Kidney epithelial cell (primary cell): ENCODE measurements at regions not wholly inside any gene's neighbourhood (a gene's known extent, or its start where the extent isn't known, plus 50 kb on each side); places are given as distances from the start of the nearest gene placed in this dataset.
"Not testable (repeated sequence)": the region's sequence is repeated elsewhere in the genome, so short reads cannot be mapped to it uniquely, and the experiment has no call there.

Source experiments
- DNase-seq: peaks from one replicate; pipeline ENCODE4 v3.0.0-alpha.2; 2010; ENCODE audit warnings: low read depth
- H3K27me3 ChIP-seq: 2 replicates; pipeline ENCODE4 v1.6.0; 2011; ENCODE audit warnings: low read length; ENCODE audit not compliant: control insufficient read depth, insufficient read depth
- H3K36me3 ChIP-seq: 2 replicates; pipeline ENCODE4 v1.5.1; 2011; ENCODE audit warnings: low read length; ENCODE audit not compliant: control insufficient read depth, insufficient read depth
- H3K4me3 ChIP-seq: 2 replicates; pipeline ENCODE4 v1.5.1; 2011; ENCODE audit warnings: low read depth, mild to moderate bottlenecking, control low read depth, low read length
- CTCF ChIP-seq: IDR thresholded peaks from 2 replicates; pipeline ENCODE4 v1.5.1; 2011; ENCODE audit warnings: mild to moderate bottlenecking, moderate library complexity, low read length, control low read depth, inconsistent platforms; ENCODE audit not compliant: insufficient read depth, poor library complexity, severe bottlenecking

DNA sequence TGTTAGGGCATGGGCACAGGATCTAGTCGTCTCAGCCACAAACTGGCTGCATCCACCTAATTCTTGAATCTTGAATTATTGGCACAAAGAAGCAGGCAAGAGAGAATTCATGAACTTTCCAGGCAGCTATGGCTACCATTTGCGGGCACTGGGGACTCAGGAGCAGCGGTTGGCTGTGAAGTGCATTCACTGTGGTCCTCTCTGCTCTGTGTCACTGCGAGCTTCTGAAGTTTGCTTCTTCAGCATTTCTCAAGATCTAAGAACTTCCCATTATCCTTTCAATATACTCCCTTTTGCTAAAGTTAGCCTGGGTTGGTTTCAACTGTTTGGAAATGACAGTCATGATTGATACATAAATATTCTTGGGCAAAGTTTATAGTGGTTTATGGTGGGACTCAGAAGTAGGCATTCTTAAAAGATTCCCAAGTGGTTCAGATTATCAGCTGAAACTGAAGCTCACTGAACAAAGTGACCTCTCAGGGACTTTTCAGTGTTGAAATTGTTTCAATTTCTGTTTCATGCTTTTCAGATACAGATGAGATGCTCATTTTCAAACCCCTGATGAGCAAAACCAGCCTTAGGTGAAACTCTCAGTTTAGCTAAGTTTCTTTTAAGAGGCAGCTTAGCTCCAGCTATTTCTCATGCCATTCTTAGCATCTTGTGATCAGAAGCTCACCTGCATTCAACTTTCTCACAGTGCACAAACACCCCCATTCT is 1258.3 kb upstream of the GYPC start:
- Histone ChIP-seq H3K4me3 (no peak overlapping the region), H3K36me3 (no peaks in the 10 kb centered on the region), H3K27me3 (no peaks in the 10 kb centered on the region)
- TF ChIP-seq CTCF, result no peak
- DNase-seq, result no peak

GRCh38 chr2:125398738-125399524 is 1257.0 kb upstream of the GYPC start:
- Histone ChIP-seq H3K4me3 (no peak overlapping the region), H3K27me3 (no peaks in the 10 kb centered on the region), H3K36me3 (no peaks in the 10 kb centered on the region)
- TF ChIP-seq CTCF, result no peak
- DNase-seq, result no peak

DNA sequence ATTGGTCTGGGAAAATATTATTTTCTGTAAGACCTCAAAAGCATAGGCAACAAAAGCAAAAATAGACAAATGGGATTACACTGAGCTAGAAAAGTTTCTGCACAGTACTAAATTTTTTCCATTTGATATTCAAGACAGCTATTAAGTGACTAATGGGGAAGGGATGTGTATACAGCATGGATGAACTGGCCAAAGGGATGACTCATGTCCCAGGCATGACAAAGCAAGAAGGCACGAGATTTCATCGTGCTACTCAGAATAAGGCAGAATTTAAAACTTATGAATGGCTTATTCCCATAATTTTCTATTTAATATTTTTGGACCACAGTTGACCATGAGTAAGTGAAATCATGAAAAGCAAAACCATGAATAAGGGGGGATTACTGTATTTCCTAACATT is 1250.1 kb upstream of the GYPC start:
- DNase-seq, result peak; percentile 85
- no peaks in the 10 kb centered on the region for H3K27me3 ChIP-seq
- no peak overlapping the region for H3K4me3 ChIP-seq
- TF ChIP-seq CTCF, result no peak
- H3K36me3 ChIP-seq, result no peaks in the 10 kb centered on the region

- DNase-seq, result no peak
- no peak overlapping the region for H3K4me3 ChIP-seq
- no peaks in the 10 kb centered on the region for H3K27me3 ChIP-seq
- no peak for TF ChIP-seq CTCF
- H3K36me3 ChIP-seq, result no peaks in the 10 kb centered on the region
Observed at GRCh38 chr2:125408874-125409538, 1247.0 kb upstream of the GYPC start.

DNA sequence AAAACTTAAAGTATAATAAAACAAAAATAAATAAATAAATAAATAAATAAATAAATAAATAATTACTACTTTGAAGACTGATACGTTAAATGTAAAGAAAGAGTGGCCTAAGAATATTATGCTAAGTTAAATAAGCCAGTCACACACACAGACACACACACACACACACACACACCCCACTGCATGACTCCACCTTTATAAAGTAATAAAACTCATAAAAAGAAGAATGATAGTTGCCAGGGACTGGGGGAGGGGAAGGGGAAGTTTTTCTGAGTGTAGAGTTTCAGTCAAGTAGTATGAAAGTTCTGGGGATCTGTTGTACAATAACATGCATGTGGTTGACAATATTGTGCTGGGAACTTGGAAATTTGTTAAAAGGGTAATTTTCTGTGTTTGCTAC is 1237.5 kb upstream of the GYPC start:
- TF ChIP-seq CTCF, result no peak
- Histone ChIP-seq H3K4me3 (no peak overlapping the region), H3K27me3 (no peaks in the 10 kb centered on the region), H3K36me3 (no peaks in the 10 kb centered on the region)
- no peak for DNase-seq

DNA sequence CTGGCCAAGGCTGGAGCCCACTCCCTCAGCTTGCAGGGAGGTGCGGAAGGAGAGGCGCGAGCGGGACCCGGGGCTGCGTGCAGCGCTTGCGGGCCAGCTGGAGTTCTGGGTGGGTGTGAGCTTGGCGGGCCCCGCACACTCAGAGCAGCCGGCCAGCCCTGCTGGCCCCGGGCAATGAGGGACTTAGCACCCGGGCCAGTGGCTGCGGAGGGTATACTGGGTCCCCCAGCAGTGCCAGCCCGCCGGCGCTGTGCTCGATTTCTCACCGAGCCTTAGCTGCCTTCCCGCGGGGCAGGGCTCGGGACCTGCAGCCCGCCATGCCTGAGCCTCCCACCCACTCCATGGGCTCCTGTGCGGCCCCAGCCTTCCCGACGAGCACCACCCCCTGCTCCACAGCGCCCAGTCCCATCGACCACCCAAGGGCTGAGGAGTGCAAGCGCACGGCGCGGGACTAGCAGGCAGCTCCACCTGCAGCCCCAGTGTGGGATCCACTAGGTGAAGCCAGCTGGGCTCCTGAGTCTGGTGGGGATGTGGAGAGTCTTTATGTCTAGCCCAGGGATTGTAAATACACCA is 1233.7 kb upstream of the GYPC start:
- H3K36me3 ChIP-seq, DNase-seq, H3K27me3 ChIP-seq, H3K4me3 ChIP-seq: not testable (repeated sequence)
